HG02798 (cell line): ENCODE measurements at regions not wholly inside any gene's neighbourhood (a gene's known extent, or its start where the extent isn't known, plus 50 kb on each side); places are given as distances from the start of the nearest gene placed in this dataset.
"Not testable (repeated sequence)": the region's sequence is repeated elsewhere in the genome, so short reads cannot be mapped to it uniquely, and the experiment has no call there.

Experiments
- ATAC-seq: cut with Tn5 transposase; IDR thresholded peaks from one replicate; pipeline ENCODE4 v1.9.1; 2021; ENCODE audit warnings: mild to moderate bottlenecking; ENCODE audit not compliant: unreplicated experiment, poor library complexity

- ATAC-seq: no peak
Observed at GRCh38 chr6:134424798-134425170, 106.9 kb upstream of the SGK1 start.

GRCh38 chr6:134424165-134424797 lies 106.4 kb upstream of the SGK1 start:
- no peak for ATAC-seq

GRCh38 chr6:134422426-134423231 lies 104.7 kb upstream of the SGK1 start:
- ATAC-seq: no peak

DNA sequence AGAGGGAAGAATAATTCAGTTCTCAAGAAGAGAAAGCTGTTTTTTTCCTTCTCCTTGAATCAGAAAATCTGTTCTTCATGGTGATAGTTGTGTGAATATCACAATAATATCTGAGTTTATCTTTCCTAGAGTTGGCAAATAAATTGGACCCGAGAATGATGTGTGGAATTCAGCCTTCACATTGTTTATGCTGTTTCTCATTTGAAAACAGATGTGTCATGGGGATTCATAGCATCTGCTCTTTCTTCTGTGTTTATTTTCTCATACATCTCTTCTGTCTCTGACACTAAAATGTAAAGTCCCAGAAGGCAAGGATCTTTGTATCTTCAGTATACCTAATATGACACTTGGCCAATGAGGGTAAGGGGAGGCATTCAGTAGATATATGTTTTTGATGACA lies 103.6 kb upstream of the SGK1 start:
- no peak for ATAC-seq

GRCh38 chr6:134420614-134421181 lies 102.8 kb upstream of the SGK1 start:
- no peak for ATAC-seq

- no peak for ATAC-seq
Observed at GRCh38 chr6:134419716-134420115, 101.8 kb upstream of the SGK1 start.

DNA sequence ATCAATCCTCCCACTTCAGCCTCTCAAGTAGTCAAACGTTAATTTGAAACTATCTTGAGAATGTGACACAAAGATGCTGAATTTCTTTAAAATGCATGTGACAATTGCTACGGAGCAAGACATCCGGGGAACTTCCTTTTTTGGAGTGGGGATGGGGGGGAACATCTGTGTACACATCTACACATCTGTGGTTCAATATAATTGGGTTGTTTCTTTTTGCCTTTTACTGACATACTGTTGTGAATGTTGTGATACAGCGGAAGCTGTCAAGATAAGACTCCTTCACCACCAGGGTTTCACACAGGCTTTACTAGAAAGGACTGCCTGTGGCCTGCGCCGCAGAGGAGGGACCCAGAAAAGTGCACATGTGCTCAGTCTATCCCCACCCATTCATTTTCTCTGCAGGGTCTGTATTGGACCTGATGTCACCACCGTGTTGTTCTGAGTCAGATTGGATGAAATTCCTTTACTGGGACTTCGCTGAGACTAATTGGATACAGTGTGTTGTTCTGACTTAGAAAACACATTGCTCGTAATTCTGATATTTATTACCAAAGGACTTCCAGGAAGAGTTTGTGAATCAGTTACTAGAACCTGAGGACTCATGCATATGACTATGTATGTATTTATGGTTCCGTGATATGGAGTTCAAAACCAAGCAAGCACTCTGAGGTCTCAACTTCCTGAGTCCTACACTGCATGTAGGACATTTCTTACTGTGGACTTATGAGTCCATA lies 98.7 kb upstream of the SGK1 start:
- no peak for ATAC-seq

GRCh38 chr6:134415656-134416055 lies 97.7 kb upstream of the SGK1 start:
- ATAC-seq: no peak

DNA sequence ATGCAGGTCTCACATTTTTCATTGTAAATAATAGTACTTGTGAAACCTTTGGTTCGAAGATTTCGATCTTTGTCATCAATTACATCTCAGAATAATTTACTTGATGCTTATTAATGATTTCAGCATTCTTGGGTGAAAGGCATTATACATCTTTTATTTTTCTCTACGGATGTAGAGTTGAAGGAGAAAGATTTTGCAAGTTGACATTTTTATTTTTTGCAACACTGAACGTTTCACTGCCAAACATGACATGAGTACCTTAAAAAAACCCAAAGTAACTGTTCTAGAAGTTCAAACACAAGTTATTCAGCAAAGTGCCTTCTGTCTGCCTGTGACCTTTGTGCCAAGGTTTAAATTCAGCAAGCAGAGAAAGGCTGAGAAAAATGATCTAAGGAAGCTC lies 97.3 kb upstream of the SGK1 start:
- no peak for ATAC-seq

DNA sequence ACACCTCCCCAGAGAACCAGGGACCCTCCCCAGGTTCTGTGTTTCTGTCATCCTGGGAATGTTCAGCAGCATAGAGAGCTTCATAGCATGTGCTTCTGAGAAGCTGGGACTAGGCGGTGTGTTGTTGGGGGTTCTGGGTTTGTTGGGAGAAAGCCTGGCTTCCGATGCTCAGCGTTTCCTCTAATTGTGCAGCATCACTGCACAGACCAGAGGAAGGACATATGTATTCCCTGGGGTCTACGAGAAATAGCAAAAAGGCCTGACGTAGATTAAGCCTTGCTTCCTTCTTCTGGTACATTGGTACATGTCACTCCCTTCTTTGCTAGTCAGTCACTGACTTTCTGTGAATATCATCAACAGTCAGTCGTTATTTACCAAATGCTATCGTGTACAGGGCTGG lies 96.9 kb upstream of the SGK1 start:
- ATAC-seq: no peak

DNA sequence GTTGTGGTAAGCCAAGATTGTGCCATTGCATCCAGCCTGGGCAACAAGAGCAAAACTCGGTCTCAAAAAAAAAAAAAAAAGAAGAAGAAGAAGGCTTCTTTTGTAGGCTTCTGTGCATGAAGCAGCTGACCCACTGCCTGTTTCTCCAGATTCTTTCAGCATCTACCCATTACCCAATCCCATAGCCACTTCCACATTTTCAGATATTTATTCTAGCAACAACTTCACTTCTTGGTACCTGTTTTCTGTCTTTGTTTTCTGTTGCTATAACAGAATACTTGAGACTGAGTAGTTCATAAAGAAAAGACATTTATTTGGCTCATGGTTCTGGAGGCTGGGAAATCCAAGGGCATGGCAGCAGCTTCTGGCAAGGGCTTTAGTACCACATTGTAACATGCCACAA lies 95.3 kb upstream of the SGK1 start:
- no peak for ATAC-seq

DNA sequence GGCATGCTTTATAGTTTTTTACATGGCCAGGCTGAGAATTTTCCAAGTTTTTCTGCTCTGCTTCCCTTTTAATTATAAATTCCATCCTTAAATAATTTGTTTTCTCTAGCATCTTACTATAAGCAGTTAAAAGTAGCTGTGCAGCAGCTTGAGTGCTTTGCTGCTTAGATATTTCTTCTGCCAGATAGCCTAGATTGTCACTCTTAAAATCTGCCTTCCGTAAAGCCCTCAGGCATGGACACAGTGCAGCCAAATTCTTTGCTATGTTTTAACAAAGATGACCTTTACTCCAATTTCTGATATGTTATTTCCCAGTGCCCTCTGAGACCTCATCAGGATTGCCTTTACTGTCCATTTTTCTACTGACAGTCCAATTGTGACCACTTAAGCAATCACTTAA lies 92.6 kb upstream of the SGK1 start:
- no peak for ATAC-seq

DNA sequence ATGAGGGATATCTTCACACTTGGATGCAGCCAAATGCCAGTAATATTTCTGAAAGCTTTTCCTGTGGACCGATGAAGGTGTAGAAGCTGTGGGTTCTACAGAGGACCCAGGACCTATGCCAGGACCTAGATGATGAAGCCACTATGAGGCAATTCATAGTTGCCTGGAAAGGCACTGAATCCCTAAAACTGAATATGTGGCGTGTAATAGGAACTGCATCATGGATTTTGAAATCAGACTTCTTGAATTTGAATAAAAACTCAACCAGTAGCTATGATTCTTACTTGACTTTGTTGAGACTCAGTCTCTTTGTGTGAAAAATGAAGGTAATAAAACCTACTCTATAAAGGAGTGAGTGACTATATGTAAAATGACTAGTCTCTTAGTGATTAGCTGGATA lies 89.9 kb upstream of the SGK1 start:
- no peak for ATAC-seq

DNA sequence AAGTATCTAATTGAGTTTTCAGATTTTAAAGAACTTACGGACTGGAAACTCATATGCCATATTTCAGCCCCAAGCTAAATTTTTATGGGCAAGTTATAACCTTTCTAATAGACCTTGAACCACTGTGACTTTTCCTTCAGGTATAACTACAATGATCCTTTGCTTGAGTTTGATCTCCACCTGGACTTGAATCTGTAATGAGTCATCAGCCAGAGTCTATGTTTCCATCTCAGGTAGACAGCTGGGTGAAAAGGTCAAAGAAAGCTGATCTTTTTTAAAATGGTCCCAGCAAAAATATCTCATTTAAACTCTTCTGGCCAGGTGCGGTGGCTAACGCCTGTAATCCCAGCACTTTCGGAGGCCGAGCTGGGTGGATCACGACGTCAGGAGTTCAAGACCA lies 88.4 kb upstream of the SGK1 start:
- no peak for ATAC-seq

DNA sequence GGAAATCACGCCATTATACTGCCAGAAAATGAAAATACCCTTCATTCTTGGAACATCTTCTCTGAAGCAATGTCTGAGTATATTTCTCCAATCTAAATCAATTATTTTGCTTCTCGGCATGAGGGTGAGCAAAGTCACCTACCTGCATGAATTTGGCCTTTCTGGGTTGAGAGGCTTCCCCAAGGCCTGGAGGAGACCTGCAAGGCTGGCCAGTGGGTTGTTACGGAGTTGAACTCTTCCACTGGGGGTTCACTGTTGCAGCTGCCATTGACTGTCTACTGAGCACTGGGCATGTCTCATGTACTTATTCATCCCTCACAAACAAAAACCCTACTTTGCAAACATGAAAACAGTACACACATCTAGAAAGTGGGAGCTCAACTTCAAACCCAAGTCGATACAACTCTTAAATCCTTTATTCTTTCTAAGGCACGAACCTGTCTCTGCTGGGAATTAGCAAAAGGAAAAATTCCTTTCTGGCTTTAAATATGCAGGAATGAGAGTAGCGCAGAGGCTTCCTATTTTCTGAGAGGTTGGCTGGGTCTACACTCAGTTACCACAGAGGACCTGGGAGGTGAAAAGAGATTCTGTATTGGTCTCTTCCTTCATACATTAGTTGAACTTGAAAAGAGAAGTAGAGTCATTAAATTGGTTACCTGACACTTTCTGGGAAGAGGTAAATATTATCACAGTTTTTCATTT lies 87.6 kb upstream of the SGK1 start:
- no peak for ATAC-seq

GRCh38 chr6:134403312-134403711 lies 85.4 kb upstream of the SGK1 start:
- not testable (repeated sequence) for ATAC-seq

- no peak for ATAC-seq
Observed at GRCh38 chr6:134402372-134402984, 84.6 kb upstream of the SGK1 start.

- ATAC-seq: no peak
Observed at GRCh38 chr6:134400941-134401340, 83.0 kb upstream of the SGK1 start.

DNA sequence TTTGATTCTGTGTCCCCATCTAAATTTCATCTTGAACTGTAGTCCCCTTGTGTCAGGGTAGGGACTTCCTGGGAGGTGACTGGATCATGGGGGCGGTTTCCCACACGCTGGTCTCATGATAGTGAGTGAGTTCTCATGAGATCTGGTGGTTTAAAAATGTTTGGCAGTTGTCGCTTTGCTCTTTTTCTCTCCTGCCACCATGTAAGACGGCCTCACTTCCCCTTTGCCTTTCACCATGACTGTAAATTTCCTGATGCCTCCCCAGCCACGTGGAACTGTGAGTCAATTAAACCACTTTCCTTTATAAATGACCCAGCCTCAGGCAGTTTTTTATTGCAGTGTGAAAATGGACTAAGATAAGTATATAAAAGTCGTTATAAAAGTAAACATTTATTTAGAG lies 80.5 kb upstream of the SGK1 start:
- no peak for ATAC-seq

DNA sequence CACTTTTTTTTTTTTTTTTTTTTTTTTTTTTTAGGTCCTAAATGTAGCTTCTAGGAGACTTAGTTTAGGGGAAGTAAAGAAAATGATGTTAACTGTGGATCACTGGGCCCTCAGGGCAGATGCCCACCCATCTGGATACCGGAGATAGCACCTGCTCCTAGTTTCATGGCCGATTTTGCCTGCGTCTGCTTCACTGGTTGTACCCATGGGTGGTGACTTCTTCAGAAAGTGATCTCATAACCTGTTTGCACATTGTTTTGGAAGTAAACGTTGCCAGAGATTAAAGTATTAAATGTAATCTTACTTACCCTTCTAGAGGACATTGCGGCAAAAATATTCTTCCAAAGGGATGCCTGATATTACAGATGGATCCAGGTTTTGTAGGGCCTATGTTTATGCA lies 79.8 kb upstream of the SGK1 start:
- no peak for ATAC-seq
